NCI-H2196 treated with DMSO at 0.1 percent for 48 hours (cell line): ENCODE measurements at regions not wholly inside any gene's neighbourhood (a gene's known extent, or its start where the extent isn't known, plus 50 kb on each side); places are given as distances from the start of the nearest gene placed in this dataset.

Experiments
- DNase-seq: peaks from one replicate; lab custom pipeline; 2025; ENCODE audit not compliant: unreplicated experiment; lab: John Stamatoyannopoulos, UW

DNA sequence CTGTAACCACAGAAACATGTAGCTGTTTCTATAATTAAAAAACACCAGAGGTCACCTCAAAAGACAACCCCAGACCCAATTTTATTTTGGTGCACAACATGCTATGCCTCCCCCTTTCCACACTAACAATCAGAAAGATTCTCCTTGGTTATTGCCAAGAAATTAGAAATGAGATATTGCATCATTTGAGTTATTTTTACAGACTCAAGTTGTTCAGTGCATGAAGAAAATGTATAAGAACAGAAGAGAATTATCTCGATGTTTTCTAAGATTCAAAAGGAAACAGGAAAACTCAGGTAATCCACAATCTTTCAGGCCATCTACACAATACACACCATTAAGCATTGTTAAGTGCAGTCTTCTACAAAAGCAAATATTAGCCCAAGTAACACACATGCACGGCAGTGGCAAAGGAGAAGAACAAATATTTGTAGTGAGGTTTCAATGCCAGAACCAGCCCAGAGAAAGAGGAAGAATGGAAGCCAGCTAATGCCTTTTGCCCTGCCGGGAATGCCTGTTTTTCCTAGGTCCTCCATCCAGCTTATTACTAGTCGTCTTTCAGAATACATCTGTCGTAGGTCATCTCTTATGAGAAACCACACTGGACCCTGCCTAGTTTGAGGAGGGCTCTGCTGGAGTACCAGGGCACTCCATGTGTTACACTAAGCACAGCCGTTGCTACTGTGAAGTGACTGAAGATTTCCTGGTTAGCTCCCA, 67.6 kb upstream of the C1GALT1 start:
- DNase-seq = peak; percentile 75

DNA sequence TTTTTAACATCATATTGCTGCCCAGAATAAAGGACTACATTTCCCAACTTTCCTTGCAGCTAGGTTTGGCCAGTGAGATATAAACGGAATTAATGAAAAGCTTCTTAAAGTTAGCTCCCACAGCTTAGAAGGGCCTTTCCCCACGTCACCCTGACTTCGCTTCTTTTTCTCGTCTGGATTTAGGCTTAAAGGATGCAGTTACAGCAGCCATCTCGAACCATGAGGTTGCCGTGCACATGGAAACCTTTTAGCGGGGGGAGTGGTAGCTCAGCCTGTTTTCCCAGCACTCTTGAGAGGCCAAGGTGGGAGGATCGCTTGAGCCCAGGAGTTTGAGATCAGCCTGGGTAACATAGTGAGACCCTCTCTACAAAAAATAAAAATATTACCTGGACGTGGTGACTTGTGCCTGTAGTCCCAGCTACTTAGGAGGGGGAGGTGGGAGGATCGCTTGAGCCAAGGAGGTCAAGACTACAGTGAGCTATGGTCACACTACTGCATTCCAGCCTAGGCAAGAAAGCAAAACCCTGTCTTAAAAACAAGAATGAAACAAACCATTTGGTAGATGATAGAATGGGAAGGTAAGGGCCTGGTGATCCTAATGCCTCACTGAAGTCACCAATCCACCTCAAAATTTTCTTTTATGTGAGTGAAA, 64.3 kb upstream of the C1GALT1 start:
- DNase-seq = no peak

DNA sequence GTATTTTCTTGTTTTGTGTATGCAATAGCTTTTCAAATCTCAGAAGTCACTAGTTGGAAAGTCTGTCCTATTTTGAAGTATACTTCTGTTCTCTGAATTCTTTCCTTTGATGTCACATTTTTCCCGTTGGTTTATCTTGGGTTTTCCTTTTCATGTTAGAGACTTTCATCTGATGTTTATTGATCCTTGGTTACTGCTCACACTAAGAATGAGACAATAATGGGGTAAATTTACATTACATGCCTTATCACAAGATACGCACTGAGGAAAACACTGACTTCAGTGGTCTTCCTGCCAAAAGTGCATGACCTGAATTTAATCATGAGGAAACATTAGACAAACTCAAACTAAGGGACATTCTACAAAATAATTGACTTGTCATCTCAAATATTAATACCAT, 63.5 kb upstream of the C1GALT1 start:
- DNase-seq = no peak

DNA sequence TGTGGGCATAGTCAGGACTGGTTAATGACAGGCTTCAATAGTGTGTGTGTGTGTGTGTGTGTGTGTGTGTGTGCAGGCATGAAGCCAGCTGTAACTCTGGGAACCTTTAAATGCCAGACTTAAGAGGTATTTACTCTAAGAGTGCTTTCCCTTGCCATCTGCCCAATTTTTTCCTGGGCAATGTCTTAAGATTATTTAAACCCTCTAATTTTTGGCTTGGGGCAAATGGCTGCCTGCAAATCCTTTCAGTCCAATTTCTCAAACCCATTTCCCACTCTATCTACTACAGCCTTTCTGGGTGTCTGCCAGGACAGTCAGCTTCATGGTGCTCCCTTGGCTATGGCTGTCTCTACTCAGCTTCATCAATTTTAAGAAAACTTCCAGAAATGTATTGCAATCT, 62.6 kb upstream of the C1GALT1 start:
- DNase-seq = no peak

DNA sequence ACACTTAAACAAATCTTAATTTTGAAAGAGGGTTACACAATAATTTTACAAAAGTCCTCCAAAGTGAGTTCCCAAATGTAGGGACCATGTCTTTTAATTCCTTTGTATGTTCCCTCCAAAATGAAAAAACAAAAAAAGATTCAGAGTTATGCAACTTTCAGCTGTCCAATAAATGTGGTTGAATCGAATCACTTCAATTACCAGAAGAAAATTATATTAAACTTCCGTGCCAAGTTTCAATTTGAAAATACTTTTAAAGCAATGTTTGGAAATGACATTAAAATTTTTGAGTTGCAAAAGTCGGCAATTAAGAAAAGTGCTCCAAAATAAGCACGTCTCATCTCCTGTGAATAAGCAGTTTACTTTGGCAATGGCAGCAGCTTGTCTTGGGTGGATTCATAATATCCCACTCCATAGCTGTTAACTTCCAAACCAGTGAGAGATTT, 60.3 kb upstream of the C1GALT1 start:
- DNase-seq = no peak

DNA sequence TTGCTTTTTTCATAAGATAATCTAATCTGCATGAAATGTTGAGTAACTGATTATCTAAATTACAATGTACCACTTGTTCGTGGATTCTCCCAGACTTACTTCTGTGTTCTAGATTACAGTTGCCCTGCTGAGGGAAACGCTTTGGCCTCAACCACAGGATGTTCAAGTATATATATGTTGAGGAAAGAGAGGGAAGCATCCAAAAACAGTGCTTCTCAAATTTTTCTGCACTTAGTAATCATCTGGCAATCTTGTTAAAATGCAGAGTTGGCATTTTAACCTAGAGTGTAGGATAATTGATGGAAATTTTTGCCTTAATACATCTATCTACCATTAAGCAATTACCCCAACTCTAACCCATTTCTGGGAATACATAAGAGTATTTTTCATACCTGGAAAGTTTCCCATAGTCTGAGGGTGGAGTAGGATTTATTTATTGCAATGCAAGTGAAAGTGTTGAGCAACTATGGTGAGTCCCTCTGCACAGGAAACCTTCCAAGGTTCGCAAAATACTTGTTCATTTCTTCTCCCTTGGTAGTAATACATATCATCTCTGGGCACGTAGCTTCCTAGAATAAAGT, 59.6 kb upstream of the C1GALT1 start:
- DNase-seq = no peak

DNA sequence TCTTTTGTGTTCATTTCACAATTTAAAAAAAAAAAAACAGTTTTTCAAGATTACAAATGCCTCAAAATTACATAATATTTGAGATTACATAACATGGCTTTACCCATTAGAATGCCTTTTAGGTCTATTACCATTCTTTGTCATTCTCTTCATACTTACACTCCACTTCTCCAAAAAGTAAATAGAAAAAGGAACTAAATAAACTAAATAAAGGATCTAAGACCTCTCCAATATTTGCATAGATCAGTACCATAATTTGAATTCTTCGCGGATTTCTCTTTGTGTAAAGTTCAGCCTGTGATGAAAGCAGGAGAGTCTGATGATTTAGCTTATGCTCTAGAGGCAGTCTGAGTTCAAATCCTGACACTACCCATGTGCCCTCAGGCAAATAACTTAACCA, 56.4 kb upstream of the C1GALT1 start:
- DNase-seq = no peak

DNA sequence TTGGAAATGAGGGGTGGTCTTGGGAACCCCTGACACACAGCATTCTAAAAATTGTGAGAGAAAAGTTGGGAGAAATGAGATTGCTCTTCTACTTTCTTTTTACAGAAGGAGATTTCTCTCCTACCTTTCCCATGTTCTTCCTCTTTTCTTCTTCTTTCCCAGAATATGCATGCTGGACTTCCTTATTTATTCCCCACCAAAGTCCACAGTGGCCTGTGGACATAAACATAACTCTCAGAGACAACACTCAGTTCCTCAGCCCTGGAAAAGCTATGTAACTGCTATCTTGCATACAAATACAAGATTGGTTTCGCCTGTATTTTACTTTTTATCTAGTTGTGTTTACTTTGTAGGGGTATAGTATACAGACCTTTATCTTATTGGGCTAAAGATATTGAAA, 54.6 kb upstream of the C1GALT1 start:
- no peak for DNase-seq

DNA sequence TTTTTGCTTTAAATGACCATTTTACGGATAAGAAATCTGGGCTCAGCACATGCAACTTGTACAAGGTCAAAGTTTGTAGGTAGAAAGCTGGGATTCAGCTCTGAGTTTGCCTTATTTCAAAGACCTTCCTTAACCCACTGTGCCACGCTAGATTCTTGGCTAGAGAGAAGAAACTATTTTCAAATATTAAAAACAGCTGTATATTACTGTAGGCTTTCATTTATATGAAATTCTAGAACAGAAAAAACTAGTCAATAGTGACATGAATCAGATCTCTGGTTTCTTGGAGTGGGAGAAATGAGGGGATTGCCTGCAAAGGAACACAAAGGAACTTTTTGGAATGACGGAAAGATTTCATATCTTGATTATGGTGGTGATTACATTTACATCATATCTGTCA, 53.0 kb upstream of the C1GALT1 start:
- no peak for DNase-seq

DNA sequence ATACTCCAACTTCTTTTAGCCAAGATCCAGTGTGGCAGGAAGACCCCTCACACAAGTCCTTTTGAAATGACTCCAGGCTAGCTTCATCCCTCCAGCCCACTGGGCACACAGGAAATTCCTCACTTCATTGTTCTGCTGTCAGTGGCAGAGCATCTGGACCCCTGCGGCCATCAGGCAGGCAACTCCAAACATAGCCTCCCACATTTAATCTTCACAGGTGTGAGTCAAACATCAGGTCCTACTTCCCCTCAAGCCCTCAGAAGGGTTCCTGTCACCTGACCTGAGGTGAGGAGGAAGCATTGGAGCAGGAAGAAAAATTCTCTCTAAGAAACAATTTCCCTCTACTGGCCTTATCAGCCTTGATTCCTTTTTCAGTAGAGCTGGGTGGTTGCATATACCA, 51.1 kb upstream of the C1GALT1 start:
- no peak for DNase-seq
